Sigmoid colon (tissue), 6 donors: ENCODE measurements at regions not wholly inside any gene's neighbourhood (a gene's known extent, or its start where the extent isn't known, plus 50 kb on each side); places are given as distances from the start of the nearest gene placed in this dataset.

Experiments used
- DNase-seq: peaks from one replicate; pipeline ENCODE4 v3.0.0-alpha.2; 2019
- H3K27ac ChIP-seq, 4 donors: fragments of 200-600 bp; sonication (generic); one replicate each; pipeline ENCODE4 v1.5.1; 2016 to 2019; ENCODE audit warnings: mild to moderate bottlenecking in 1 of 4
- H3K27me3 ChIP-seq, 3 donors: fragments of 200-600 bp; sonication (generic); one replicate each; pipeline ENCODE4 v1.5.1; 2019; ENCODE audit warnings: mild to moderate bottlenecking in 1 of 3
- H3K36me3 ChIP-seq, 4 donors: fragments of 200-600 bp; sonication (generic); one replicate each; pipeline ENCODE4 v1.5.1; 2016 to 2019
- H3K4me1 ChIP-seq, 4 donors: fragments of 200-600 bp; sonication (generic); one replicate each; pipeline ENCODE4 v1.5.1; 2017 to 2019
- H3K4me3 ChIP-seq, 4 donors: fragments of 200-600 bp; sonication (generic); one replicate each; pipeline ENCODE4 v1.5.1; 2017 to 2019; ENCODE audit warnings: mild to moderate bottlenecking in 2 of 4, moderate library complexity in 1 of 4
- H3K9me3 ChIP-seq, 4 donors: fragments of 200-600 bp in 3 of 4; sonication (generic) in 3 of 4; one replicate each; pipeline versions ENCODE4 v1.5.1 to v1.6.1; 2013 to 2019
- EP300 ChIP-seq, 4 donors: sonication (generic); formaldehyde crosslinking; IDR thresholded peaks; one replicate each; pipeline ENCODE4 v1.6.1; 2017; ENCODE audit warnings: antibody characterized with exemption in 4 of 4
- POLR2A ChIP-seq, 2 donors: fragments of 450-650 bp; IDR thresholded peaks; one replicate each; pipeline ENCODE4 v1.6.1; 2016; ENCODE audit warnings: antibody characterized with exemption in 2 of 2, mild to moderate bottlenecking in 2 of 2, moderate library complexity in 2 of 2
- POLR2AphosphoS5 ChIP-seq, 4 donors: sonication (generic); formaldehyde crosslinking; IDR thresholded peaks; one replicate each; pipeline ENCODE4 v1.6.1; 2017; ENCODE audit warnings: antibody characterized with exemption in 4 of 4
- WGBS, 2 donors: extraction: QIAGEN DNeasy Blood & Tissue Kit; methylation state at CpG; one replicate each; pipeline ENCODE4 v1.1.7; 2013; 5-methylcytosine and 5-hydroxymethylcytosine counted together
- intact Hi-C: fragments of 100-400 bp; cut with DNase I; formaldehyde crosslinking; loops from one replicate; pipeline ENCODE4 v1.15.1; 2023
- TF ChIP-seq, protein P1 (sequence below), 4 experiments: fragments of 450-650 bp in 3 of 4; fragments of 200-600 bp in 1 of 4; IDR thresholded peaks; one replicate each; pipeline ENCODE4 v1.5.1; 2016 to 2019; ENCODE audit warnings: antibody characterized with exemption in 4 of 4, mild to moderate bottlenecking in 3 of 4, moderate library complexity in 2 of 4
- donor health status: healthy with polysubstance abuse.
- donor health status: healthy.

DNA sequence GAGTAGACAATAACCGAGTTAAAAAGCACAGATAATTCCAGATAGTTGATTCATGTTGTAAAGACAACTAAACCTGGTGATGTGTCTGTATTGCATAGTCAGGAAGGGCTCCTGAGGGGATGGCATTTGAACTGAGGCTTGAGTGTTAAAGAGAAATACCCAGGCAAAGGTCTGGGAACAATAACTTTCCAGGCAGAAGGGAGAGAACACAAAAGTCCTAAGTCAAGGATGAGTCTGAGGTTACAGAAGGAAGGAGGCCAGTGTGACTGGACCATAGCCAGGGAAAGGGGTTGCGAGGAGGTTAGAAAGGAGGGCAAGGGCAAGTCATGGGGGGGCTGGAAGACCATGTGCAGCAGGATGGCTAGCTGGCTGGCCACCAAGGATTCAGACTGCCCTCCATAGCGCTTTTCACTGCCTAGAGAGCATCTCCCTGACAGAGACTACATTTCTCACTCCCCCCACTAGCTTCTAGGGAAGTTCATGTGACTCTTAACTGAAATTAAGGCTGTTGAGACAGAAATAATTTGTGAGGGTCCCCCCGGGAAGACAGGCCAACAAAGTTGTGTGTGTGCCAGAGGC lies 135.5 kb upstream of the CREB1 start:
- H3K27ac ChIP-seq: no peak overlapping the region
- intact Hi-C loops: no loop called here
- 81 to 84% methylated on average over 4 of the region's 4 CpGs for WGBS, 2 donors

GRCh38 chr2:207394812-207395534 lies 134.8 kb upstream of the CREB1 start:
- WGBS, 2 donors: 50 to 61% methylated on average over 7 of the region's 7 CpGs
- H3K27ac ChIP-seq: no peak overlapping the region
- no peaks in the 10 kb centered on the region for H3K4me1 ChIP-seq
- no peaks in the 10 kb centered on the region for H3K9me3 ChIP-seq
- H3K4me3 ChIP-seq: no peak overlapping the region
- no peaks in the 10 kb centered on the region for H3K36me3 ChIP-seq
- H3K27me3 ChIP-seq: no peaks in the 10 kb centered on the region
- TF ChIP-seq, protein P1, sequence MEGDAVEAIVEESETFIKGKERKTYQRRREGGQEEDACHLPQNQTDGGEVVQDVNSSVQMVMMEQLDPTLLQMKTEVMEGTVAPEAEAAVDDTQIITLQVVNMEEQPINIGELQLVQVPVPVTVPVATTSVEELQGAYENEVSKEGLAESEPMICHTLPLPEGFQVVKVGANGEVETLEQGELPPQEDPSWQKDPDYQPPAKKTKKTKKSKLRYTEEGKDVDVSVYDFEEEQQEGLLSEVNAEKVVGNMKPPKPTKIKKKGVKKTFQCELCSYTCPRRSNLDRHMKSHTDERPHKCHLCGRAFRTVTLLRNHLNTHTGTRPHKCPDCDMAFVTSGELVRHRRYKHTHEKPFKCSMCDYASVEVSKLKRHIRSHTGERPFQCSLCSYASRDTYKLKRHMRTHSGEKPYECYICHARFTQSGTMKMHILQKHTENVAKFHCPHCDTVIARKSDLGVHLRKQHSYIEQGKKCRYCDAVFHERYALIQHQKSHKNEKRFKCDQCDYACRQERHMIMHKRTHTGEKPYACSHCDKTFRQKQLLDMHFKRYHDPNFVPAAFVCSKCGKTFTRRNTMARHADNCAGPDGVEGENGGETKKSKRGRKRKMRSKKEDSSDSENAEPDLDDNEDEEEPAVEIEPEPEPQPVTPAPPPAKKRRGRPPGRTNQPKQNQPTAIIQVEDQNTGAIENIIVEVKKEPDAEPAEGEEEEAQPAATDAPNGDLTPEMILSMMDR (IDR thresholded peaks at IDR 0.05): no peak
- TF ChIP-seq EP300 (IDR thresholded peaks at IDR 0.05) (no peak), POLR2AphosphoS5 (IDR thresholded peaks at IDR 0.05) (no peak), POLR2A (IDR thresholded peaks at IDR 0.05) (no peak)
- no peak for DNase-seq
- intact Hi-C loops: no loop called here

More for the DNA sequence above, 135.5 kb upstream of the CREB1 start:
- TF ChIP-seq POLR2AphosphoS5 (IDR thresholded peaks at IDR 0.05): no peak
- no peak for TF ChIP-seq EP300 (IDR thresholded peaks at IDR 0.05)
- TF ChIP-seq, protein P1 (IDR thresholded peaks at IDR 0.05): no peak
- no peak for TF ChIP-seq POLR2A (IDR thresholded peaks at IDR 0.05)
- no peak overlapping the region for H3K4me3 ChIP-seq
- H3K4me1 ChIP-seq: no peaks in the 10 kb centered on the region
- H3K9me3 ChIP-seq: no peaks in the 10 kb centered on the region
- H3K27me3 ChIP-seq: no peaks in the 10 kb centered on the region
- no peak for DNase-seq
- H3K36me3 ChIP-seq: no peaks in the 10 kb centered on the region

DNA sequence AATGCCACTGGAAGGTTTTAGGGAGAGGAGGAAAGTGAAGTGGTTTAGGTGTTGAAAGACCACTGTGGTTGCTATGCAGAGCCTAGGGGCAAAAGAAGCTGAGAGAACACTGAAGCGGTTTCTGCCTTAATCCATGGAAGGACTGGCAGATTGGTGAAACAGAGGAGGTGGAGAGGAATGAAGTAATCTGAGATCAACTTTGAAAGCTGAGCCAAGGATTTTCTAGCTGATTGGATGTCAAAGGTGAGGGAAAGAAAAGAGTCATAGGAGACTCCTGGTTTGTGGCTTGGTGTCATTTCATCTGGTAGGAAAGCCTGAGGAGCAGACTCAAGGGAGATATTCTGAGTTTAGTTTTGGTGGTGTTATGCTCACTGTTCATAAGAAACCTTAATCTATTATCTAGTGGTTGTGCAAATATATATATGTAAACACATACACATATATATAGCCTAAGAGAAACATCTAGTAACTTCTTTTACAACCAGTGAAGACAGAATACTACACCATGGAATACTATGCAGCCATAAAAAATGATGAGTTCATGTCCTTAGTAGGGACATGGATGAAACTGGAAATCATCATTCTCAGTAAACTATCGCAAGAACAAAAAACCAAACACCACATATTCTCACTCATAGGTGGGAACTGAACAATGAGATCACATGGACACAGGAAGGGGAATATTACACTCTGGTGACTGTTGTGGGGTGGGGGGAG lies 134.1 kb upstream of the CREB1 start:
- no peak overlapping the region for H3K4me3 ChIP-seq
- H3K9me3 ChIP-seq: no peaks in the 10 kb centered on the region
- DNase-seq: no peak
- H3K27me3 ChIP-seq: no peaks in the 10 kb centered on the region
- intact Hi-C loops: no loop called here
- no peaks in the 10 kb centered on the region for H3K36me3 ChIP-seq
- 87 to 94% methylated on average over 2 of the region's 2 CpGs for WGBS, 2 donors
- no peak overlapping the region for H3K27ac ChIP-seq
- no peaks in the 10 kb centered on the region for H3K4me1 ChIP-seq
- TF ChIP-seq EP300 (IDR thresholded peaks at IDR 0.05): no peak
- TF ChIP-seq, protein P1 (IDR thresholded peaks at IDR 0.05): no peak
- no peak for TF ChIP-seq POLR2A (IDR thresholded peaks at IDR 0.05)
- TF ChIP-seq POLR2AphosphoS5 (IDR thresholded peaks at IDR 0.05): no peak

DNA sequence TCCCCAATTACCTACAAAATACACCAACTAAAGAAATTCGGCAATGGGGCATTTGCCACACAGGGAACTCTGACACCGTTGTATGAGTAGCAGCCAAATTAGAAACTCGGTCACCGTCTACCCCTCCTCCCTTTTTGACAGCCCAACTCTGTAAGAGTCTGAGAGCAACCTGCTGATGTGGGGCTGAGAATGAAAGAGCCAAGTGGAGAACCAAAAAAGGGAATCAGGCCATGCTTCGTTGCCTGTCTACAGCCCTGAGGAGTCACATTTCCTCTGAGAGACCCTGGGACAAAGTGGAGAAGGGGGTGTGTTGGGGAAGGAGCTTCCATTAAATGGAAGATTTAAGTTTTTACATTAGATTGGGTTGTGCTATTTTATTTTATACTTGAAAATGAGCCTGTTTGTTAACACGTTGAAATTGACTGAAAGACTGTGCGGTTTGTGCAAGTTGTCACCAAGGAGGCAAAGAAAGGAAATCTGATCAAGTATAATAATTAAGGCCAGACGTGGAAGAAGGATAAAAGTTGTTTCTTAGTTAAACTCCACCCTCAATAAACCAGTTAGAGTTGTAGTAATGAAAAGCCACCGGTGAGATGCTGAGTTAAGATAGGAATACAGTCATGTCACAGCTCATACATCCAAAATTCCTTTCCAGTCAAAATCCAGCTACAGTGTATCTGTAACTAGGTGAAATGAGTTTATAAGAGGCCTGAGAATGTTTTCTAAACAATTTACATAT lies 131.7 kb upstream of the CREB1 start:
- Histone ChIP-seq H3K27me3 (no peaks in the 10 kb centered on the region), H3K36me3 (no peaks in the 10 kb centered on the region), H3K9me3 (no peaks in the 10 kb centered on the region), H3K4me1 (no peaks in the 10 kb centered on the region), H3K27ac (no peak overlapping the region), H3K4me3 (no peak overlapping the region)
- 80% methylated on average over 9 of the region's 9 CpGs for WGBS, 2 donors
- intact Hi-C loops: no loop called here
- TF ChIP-seq EP300 (IDR thresholded peaks at IDR 0.05) (no peak), POLR2AphosphoS5 (IDR thresholded peaks at IDR 0.05) (no peak), POLR2A (IDR thresholded peaks at IDR 0.05) (no peak)
- TF ChIP-seq, protein P1 (IDR thresholded peaks at IDR 0.05): no peak
- DNase-seq: no peak
